ENCODE measurements at regions not wholly inside any gene's neighbourhood (a gene's known extent, or its start where the extent isn't known, plus 50 kb on each side); places are given as distances from the start of the nearest gene placed in this dataset.

GRCh38 chr15:29550834-29551465, 271.3 kb downstream of the TJP1 start:
- no peak overlapping the region for H3K27ac ChIP-seq
- no peak for TF ChIP-seq CTCF (conservative IDR thresholded peaks at IDR 0.05)

GRCh38 chr15:29548006-29548405, 274.3 kb downstream of the TJP1 start:
- no peak overlapping the region for H3K27ac ChIP-seq
- TF ChIP-seq CTCF (conservative IDR thresholded peaks at IDR 0.05): no peak

- TF ChIP-seq CTCF (conservative IDR thresholded peaks at IDR 0.05): no peak
- no peak overlapping the region for H3K27ac ChIP-seq
These were observed 275.0 kb upstream of the NSMCE3 start for GRCh38 chr15:29544513-29545128.

GRCh38 chr15:29542994-29543393, 273.4 kb upstream of the NSMCE3 start:
- TF ChIP-seq CTCF (conservative IDR thresholded peaks at IDR 0.05): no peak
- no peak overlapping the region for H3K27ac ChIP-seq

GRCh38 chr15:29541309-29541708, 271.7 kb upstream of the NSMCE3 start:
- no peak for TF ChIP-seq CTCF (conservative IDR thresholded peaks at IDR 0.05)
- no peak overlapping the region for H3K27ac ChIP-seq

GRCh38 chr15:29540479-29540878, 270.9 kb upstream of the NSMCE3 start:
- TF ChIP-seq CTCF (conservative IDR thresholded peaks at IDR 0.05): no peak
- no peak overlapping the region for H3K27ac ChIP-seq

- TF ChIP-seq CTCF (conservative IDR thresholded peaks at IDR 0.05): no peak
- no peak overlapping the region for H3K27ac ChIP-seq
These were observed 270.1 kb upstream of the NSMCE3 start for GRCh38 chr15:29539736-29540135.

Measured in VCaP (cell line).